Suprapubic skin (tissue), 4 donors: ENCODE measurements at regions not wholly inside any gene's neighbourhood (a gene's known extent, or its start where the extent isn't known, plus 50 kb on each side); places are given as distances from the start of the nearest gene placed in this dataset.

Source experiments
- DNase-seq, 2 donors: peaks; one replicate each; pipeline ENCODE4 v3.0.0-alpha.2; 2019; ENCODE audit warnings: low spot score in 2 of 2
- H3K27ac ChIP-seq: fragments of 200-600 bp; sonication (generic); one replicate; pipeline ENCODE4 v1.5.1; 2019
- H3K27me3 ChIP-seq: fragments of 200-600 bp; sonication (generic); one replicate; pipeline ENCODE4 v1.5.1; 2019
- H3K36me3 ChIP-seq: fragments of 200-600 bp; sonication (generic); one replicate; pipeline ENCODE4 v1.5.1; 2019
- H3K4me1 ChIP-seq: fragments of 200-600 bp; sonication (generic); one replicate; pipeline ENCODE4 v1.5.1; 2019
- H3K4me3 ChIP-seq: fragments of 200-600 bp; sonication (generic); one replicate; pipeline ENCODE4 v1.5.1; 2019; ENCODE audit warnings: mild to moderate bottlenecking
- H3K9me3 ChIP-seq: fragments of 200-600 bp; sonication (generic); one replicate; pipeline ENCODE4 v1.5.1; 2019
- EP300 ChIP-seq: sonication (generic); formaldehyde crosslinking; IDR thresholded peaks from one replicate; pipeline ENCODE4 v1.6.1; 2017; ENCODE audit warnings: antibody characterized with exemption
- POLR2A ChIP-seq, 2 donors: fragments of 450-650 bp; IDR thresholded peaks; one replicate each; pipeline ENCODE4 v1.6.1; 2017; ENCODE audit warnings: antibody characterized with exemption in 2 of 2, mild to moderate bottlenecking in 2 of 2, moderate library complexity in 2 of 2
- POLR2AphosphoS5 ChIP-seq, 3 donors: sonication (generic); formaldehyde crosslinking; IDR thresholded peaks; one replicate each; pipeline ENCODE4 v1.6.1; 2017; ENCODE audit warnings: antibody characterized with exemption in 3 of 3
- WGBS: methylation state at CpG from one replicate; pipeline ENCODE4 v1.1.5; 2018; 5-methylcytosine and 5-hydroxymethylcytosine counted together
- TF ChIP-seq, protein P1 (sequence below), 2 donors: fragments of 200-600 bp in 1 of 2; fragments of 450-650 bp in 1 of 2; sonication (generic) in 1 of 2; IDR thresholded peaks; one replicate each; pipeline ENCODE4 v1.5.1; 2016 to 2019; ENCODE audit warnings: antibody characterized with exemption in 2 of 2, mild to moderate bottlenecking in 1 of 2, moderate library complexity in 1 of 2

DNA sequence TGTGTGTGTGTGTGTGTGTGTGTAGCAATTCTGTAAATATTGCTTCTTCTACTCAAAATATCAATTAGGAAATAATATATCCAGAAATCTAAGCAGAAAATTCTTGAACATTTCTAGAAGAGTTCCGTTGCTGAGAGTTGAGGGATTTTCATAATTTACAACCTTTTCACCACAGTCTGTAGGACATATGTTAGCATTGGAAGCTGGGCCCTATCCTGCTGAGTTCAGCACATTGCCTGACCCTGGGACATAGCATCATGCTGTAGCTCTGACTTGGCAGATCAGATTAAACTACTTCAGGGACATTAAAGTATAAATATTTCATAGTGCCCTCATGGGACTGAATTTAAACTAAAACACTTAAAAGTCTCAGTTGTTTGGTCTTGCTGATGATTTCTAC is 129.2 kb upstream of the KCNH7 start:
- TF ChIP-seq EP300, result no peak
- TF ChIP-seq POLR2A (IDR thresholded peaks at IDR 0.05), result no peak
- TF ChIP-seq, protein P1, sequence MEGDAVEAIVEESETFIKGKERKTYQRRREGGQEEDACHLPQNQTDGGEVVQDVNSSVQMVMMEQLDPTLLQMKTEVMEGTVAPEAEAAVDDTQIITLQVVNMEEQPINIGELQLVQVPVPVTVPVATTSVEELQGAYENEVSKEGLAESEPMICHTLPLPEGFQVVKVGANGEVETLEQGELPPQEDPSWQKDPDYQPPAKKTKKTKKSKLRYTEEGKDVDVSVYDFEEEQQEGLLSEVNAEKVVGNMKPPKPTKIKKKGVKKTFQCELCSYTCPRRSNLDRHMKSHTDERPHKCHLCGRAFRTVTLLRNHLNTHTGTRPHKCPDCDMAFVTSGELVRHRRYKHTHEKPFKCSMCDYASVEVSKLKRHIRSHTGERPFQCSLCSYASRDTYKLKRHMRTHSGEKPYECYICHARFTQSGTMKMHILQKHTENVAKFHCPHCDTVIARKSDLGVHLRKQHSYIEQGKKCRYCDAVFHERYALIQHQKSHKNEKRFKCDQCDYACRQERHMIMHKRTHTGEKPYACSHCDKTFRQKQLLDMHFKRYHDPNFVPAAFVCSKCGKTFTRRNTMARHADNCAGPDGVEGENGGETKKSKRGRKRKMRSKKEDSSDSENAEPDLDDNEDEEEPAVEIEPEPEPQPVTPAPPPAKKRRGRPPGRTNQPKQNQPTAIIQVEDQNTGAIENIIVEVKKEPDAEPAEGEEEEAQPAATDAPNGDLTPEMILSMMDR (IDR thresholded peaks at IDR 0.05), result no peak
- no peak for TF ChIP-seq POLR2AphosphoS5 (IDR thresholded peaks at IDR 0.05)
- Histone ChIP-seq H3K4me3 (no peak overlapping the region), H3K27ac (no peak overlapping the region), H3K9me3 (no peaks in the 10 kb centered on the region), H3K4me1 (no peaks in the 10 kb centered on the region), H3K27me3 (no peaks in the 10 kb centered on the region), H3K36me3 (no peaks in the 10 kb centered on the region)
- DNase-seq, result no peak
- 28% methylated on average over 1 of the region's 1 CpG for WGBS

DNA sequence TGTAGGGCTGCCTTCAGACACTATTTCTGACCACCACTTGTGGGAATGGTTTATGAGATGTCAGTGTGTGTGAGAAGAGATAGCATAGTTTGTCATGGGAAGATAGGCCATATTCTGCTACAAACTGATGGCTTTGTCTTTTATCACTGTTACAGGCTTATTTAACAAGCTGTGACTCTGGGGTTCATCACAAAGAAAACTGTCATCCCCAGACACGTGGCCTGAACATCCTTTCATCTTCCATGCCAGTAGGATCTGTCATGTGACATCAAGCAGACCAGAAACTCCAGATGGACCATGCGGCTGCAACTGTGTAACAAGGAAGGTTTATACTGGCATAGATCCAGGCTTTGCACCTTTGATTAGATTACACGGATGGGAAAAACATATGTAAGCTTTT is 128.6 kb upstream of the KCNH7 start:
- no peaks in the 10 kb centered on the region for H3K4me1 ChIP-seq
- no peaks in the 10 kb centered on the region for H3K27me3 ChIP-seq
- H3K36me3 ChIP-seq, result no peaks in the 10 kb centered on the region
- H3K27ac ChIP-seq, result no peak overlapping the region
- H3K9me3 ChIP-seq, result no peaks in the 10 kb centered on the region
- 10% methylated on average over 3 of the region's 3 CpGs for WGBS
- H3K4me3 ChIP-seq, result no peak overlapping the region
- TF ChIP-seq EP300, result no peak
- TF ChIP-seq, protein P1 (IDR thresholded peaks at IDR 0.05), result no peak
- no peak for TF ChIP-seq POLR2AphosphoS5 (IDR thresholded peaks at IDR 0.05)
- TF ChIP-seq POLR2A (IDR thresholded peaks at IDR 0.05), result no peak
- DNase-seq, result no peak

- no peaks in the 10 kb centered on the region for H3K27me3 ChIP-seq
- DNase-seq, result no peak
- H3K27ac ChIP-seq, result no peak overlapping the region
- WGBS, result 75% methylated on average over 5 of the region's 5 CpGs
- H3K4me3 ChIP-seq, result no peak overlapping the region
- TF ChIP-seq POLR2AphosphoS5 (IDR thresholded peaks at IDR 0.05) (no peak), POLR2A (IDR thresholded peaks at IDR 0.05) (no peak), EP300 (no peak)
- TF ChIP-seq, protein P1 (IDR thresholded peaks at IDR 0.05), result no peak
- no peaks in the 10 kb centered on the region for H3K4me1 ChIP-seq
- peaks cover 7% of the 10 kb centered on the region for H3K9me3 ChIP-seq
- no peaks in the 10 kb centered on the region for H3K36me3 ChIP-seq
Measured at GRCh38 chr2:162965191-162965590, 126.6 kb upstream of the KCNH7 start.

DNA sequence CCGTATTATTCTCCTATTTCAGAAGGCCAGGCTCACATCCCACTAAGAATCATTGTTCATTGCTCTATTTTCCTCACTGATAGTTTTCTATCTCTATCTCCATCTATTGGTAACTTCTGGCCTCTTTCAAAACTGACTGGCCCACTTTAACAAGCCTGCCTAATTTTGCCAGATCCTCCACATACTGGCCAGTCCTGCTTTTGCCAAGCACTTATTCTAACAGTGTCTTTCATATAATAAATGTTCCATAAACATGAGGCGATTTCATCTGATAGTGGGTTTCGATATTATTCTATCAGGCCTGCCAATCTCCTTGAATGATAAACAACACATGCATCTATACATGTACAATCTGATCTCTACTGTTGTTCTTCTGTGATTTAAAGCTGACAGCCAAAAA is 125.9 kb upstream of the KCNH7 start:
- Histone ChIP-seq H3K27me3 (no peaks in the 10 kb centered on the region), H3K4me3 (no peak overlapping the region), H3K36me3 (no peaks in the 10 kb centered on the region), H3K9me3 (peaks cover 7% of the 10 kb centered on the region), H3K4me1 (no peaks in the 10 kb centered on the region), H3K27ac (no peak overlapping the region)
- DNase-seq, result no peak
- TF ChIP-seq, protein P1 (IDR thresholded peaks at IDR 0.05), result no peak
- TF ChIP-seq POLR2A (IDR thresholded peaks at IDR 0.05) (no peak), EP300 (no peak), POLR2AphosphoS5 (IDR thresholded peaks at IDR 0.05) (no peak)
- 79% methylated on average over 3 of the region's 3 CpGs for WGBS

DNA sequence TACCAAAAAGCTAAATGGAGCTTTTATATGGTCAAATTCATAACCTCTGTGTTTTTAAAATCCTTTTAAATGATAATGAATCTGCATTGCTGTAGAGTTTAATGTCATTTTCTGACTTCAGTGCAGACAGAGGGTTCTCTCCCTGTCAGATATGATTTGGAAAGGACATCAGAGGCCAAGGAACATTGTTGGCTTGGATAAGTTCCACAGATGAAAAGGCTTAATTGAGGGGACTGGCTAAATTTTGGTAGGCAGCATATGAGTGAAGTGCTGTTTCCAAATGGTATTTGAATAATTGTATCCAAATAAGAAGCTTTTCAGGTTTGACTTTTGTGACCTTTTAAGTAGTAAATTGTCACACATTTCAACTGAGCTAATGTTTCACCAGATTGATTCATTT is 124.6 kb upstream of the KCNH7 start:
- Histone ChIP-seq H3K27ac (no peak overlapping the region), H3K4me3 (no peak overlapping the region), H3K36me3 (no peaks in the 10 kb centered on the region), H3K9me3 (peaks cover 7% of the 10 kb centered on the region), H3K4me1 (no peaks in the 10 kb centered on the region), H3K27me3 (no peaks in the 10 kb centered on the region)
- no peak for DNase-seq
- TF ChIP-seq, protein P1 (IDR thresholded peaks at IDR 0.05), result no peak
- TF ChIP-seq POLR2A (IDR thresholded peaks at IDR 0.05), result no peak
- TF ChIP-seq POLR2AphosphoS5 (IDR thresholded peaks at IDR 0.05), result no peak
- no peak for TF ChIP-seq EP300
